Ovary (tissue), 7 donors: ENCODE measurements at regions not wholly inside any gene's neighbourhood (a gene's known extent, or its start where the extent isn't known, plus 50 kb on each side); places are given as distances from the start of the nearest gene placed in this dataset.

ENCODE experiments used
- DNase-seq, 5 donors: peaks; one replicate each; pipeline ENCODE4 v3.0.0-alpha.2; 2019 to 2020
- H3K27ac ChIP-seq, 2 donors: fragments of 200-600 bp; one replicate each; pipeline versions ENCODE4 v1.5.1 to v1.8.0; 2019 to 2022
- H3K27me3 ChIP-seq: fragments of 200-600 bp; one replicate; pipeline ENCODE4 v1.8.0; 2022
- H3K36me3 ChIP-seq: fragments of 200-600 bp; sonication (generic); one replicate; pipeline ENCODE4 v1.5.1; 2019
- H3K4me1 ChIP-seq: one replicate; pipeline ENCODE4 v1.8.1; 2013; ENCODE audit warnings: mild to moderate bottlenecking, moderate library complexity; ENCODE audit not compliant: insufficient read depth
- H3K4me3 ChIP-seq: fragments of 200-600 bp; sonication (generic); one replicate; pipeline ENCODE4 v1.5.1; 2017
- H3K9me3 ChIP-seq, 2 donors: fragments of 200-600 bp in 1 of 2; sonication (generic) in 1 of 2; one replicate each; pipeline versions ENCODE4 v1.5.1 to v1.8.1; 2013 to 2019; ENCODE audit warnings: mild to moderate bottlenecking in 1 of 2, moderate library complexity in 1 of 2
- CTCF ChIP-seq, 3 donors: fragments of 450-650 bp in 2 of 3; fragments of 200-600 bp in 1 of 3; IDR thresholded peaks; one replicate each; pipeline versions ENCODE4 v1.5.1 to v1.8.0; 2016 to 2022; ENCODE audit warnings: antibody characterized with exemption in 3 of 3, mild to moderate bottlenecking in 1 of 3
- EP300 ChIP-seq: sonication (generic); formaldehyde crosslinking; IDR thresholded peaks from one replicate; pipeline ENCODE4 v1.6.1; 2017; ENCODE audit warnings: antibody characterized with exemption
- POLR2A ChIP-seq: fragments of 450-650 bp; IDR thresholded peaks from one replicate; pipeline ENCODE4 v1.6.1; 2017; ENCODE audit warnings: antibody characterized with exemption, mild to moderate bottlenecking, moderate library complexity
- WGBS, 3 donors: extraction: QIAGEN DNeasy Blood & Tissue Kit in 1 of 3; methylation state at CpG; one replicate each; pipeline versions ENCODE4 v1.1.5 to v1.1.7; 2013 to 2017; 5-methylcytosine and 5-hydroxymethylcytosine counted together
- intact Hi-C, 4 donors: fragments of 100-400 bp; cut with DNase I; formaldehyde crosslinking; loops; one replicate each; pipeline versions ENCODE4 v1.11.0 to v1.15.1; 2022 to 2023
- donor health status: DM: no; HTN: no; CAD: no; lungs with moderate emphysema.
- donor health status: DM: no; HTN: no; CAD: no.
- donor health status: Bipolar disorder and iron deficiency.
- donor health status: DM: no; HTN: no; CAD: no.
- donor health status: DM: yes; HTN: yes; CAD: no.

DNA sequence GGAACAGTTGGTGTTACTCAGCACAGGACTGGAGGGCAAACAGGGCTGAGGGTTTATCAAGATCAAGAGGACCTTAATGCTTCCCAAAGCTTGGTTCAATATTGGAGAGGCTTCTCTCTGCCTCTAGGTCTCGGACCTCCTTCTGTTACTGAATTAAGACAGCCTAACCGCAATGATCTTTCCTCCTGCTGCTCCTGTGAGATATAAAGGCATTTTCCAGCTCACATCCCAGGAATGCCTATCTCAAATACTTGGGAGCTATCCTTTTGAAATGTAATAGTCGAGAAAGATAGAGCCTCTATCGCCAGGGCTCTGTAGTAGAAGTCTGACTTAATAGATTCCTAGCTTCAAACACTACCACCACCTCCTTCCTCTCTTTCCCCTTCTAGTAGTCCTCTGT, 1475.0 kb downstream of the SLITRK1 start:
- Histone ChIP-seq H3K27ac (no peak overlapping the region), H3K4me3 (no peak overlapping the region), H3K36me3 (no peaks in the 10 kb centered on the region), H3K27me3 (no peaks in the 10 kb centered on the region), H3K9me3 (no peaks in the 10 kb centered on the region), H3K4me1 (no peaks in the 10 kb centered on the region)
- 84 to 88% (median 86%) methylated on average over 4 of the region's 4 CpGs for WGBS, 3 donors
- DNase-seq, result no peak
- intact Hi-C loops, result no loop called here
- TF ChIP-seq CTCF (IDR thresholded peaks at IDR 0.05), result no peak
- no peak for TF ChIP-seq EP300
- no peak for TF ChIP-seq POLR2A

- intact Hi-C loops, result no loop called here
- no peak for DNase-seq
- no peaks in the 10 kb centered on the region for H3K9me3 ChIP-seq
Measured at GRCh38 chr13:82374719-82375118, 1507.6 kb downstream of the SLITRK1 start.

GRCh38 chr13:82370316-82370715, 1512.0 kb downstream of the SLITRK1 start:
- Histone ChIP-seq H3K36me3 (no peaks in the 10 kb centered on the region), H3K9me3 (no peaks in the 10 kb centered on the region), H3K27me3 (no peaks in the 10 kb centered on the region), H3K27ac (no peak overlapping the region), H3K4me3 (no peak overlapping the region), H3K4me1 (no peaks in the 10 kb centered on the region)
- 79 to 88% (median 87%) methylated on average over 1 of the region's 1 CpG for WGBS, 3 donors
- no peak for DNase-seq
- intact Hi-C loops, result no loop called here
- no peak for TF ChIP-seq CTCF (IDR thresholded peaks at IDR 0.05)
- no peak for TF ChIP-seq POLR2A
- no peak for TF ChIP-seq EP300

More at GRCh38 chr13:82374719-82375118, 1507.6 kb downstream of the SLITRK1 start:
- TF ChIP-seq POLR2A (no peak), EP300 (no peak), CTCF (IDR thresholded peaks at IDR 0.05) (no peak)
- H3K27ac ChIP-seq, result no peak overlapping the region
- no peaks in the 10 kb centered on the region for H3K36me3 ChIP-seq
- H3K4me1 ChIP-seq, result no peaks in the 10 kb centered on the region
- H3K27me3 ChIP-seq, result no peaks in the 10 kb centered on the region
- H3K4me3 ChIP-seq, result no peak overlapping the region

- no peak for TF ChIP-seq EP300
- no peak for TF ChIP-seq POLR2A
- TF ChIP-seq CTCF (IDR thresholded peaks at IDR 0.05), result no peak
- intact Hi-C loops, result no loop called here
- H3K9me3 ChIP-seq, result no peaks in the 10 kb centered on the region
Measured at GRCh38 chr13:82364525-82364924, 1517.7 kb downstream of the SLITRK1 start.

GRCh38 chr13:82358284-82358683, 1524.0 kb downstream of the SLITRK1 start:
- Histone ChIP-seq H3K27ac (no peak overlapping the region), H3K4me1 (no peaks in the 10 kb centered on the region), H3K4me3 (no peak overlapping the region), H3K9me3 (no peaks in the 10 kb centered on the region), H3K27me3 (no peaks in the 10 kb centered on the region), H3K36me3 (no peaks in the 10 kb centered on the region)
- TF ChIP-seq EP300 (no peak), POLR2A (no peak), CTCF (IDR thresholded peaks at IDR 0.05) (no peak)
- no peak for DNase-seq
- 43 to 63% (median 46%) methylated on average over 1 of the region's 1 CpG for WGBS, 3 donors
- intact Hi-C loops, result no loop called here

More at GRCh38 chr13:82364525-82364924, 1517.7 kb downstream of the SLITRK1 start:
- no peak overlapping the region for H3K27ac ChIP-seq
- H3K4me3 ChIP-seq, result no peak overlapping the region
- no peaks in the 10 kb centered on the region for H3K27me3 ChIP-seq
- no peak for DNase-seq
- no peaks in the 10 kb centered on the region for H3K4me1 ChIP-seq
- no peaks in the 10 kb centered on the region for H3K36me3 ChIP-seq
